Thyroid gland (tissue), 4 donors: ENCODE measurements at regions not wholly inside any gene's neighbourhood (a gene's known extent, or its start where the extent isn't known, plus 50 kb on each side); places are given as distances from the start of the nearest gene placed in this dataset.

Source experiments
- POLR2A ChIP-seq, 2 donors: fragments of 450-650 bp; IDR thresholded peaks; one replicate each; pipeline ENCODE4 v1.6.1; 2017; ENCODE audit warnings: antibody characterized with exemption in 2 of 2, mild to moderate bottlenecking in 2 of 2, moderate library complexity in 1 of 2
- TF ChIP-seq, protein P1 (sequence below), 6 experiments: fragments of 200-600 bp in 3 of 6; fragments of 450-650 bp in 3 of 6; sonication (generic) in 3 of 6; IDR thresholded peaks; one replicate each; pipeline ENCODE4 v1.5.1; 2016 to 2019; ENCODE audit warnings: antibody characterized with exemption in 6 of 6, mild to moderate bottlenecking in 2 of 6, inconsistent platforms in 1 of 6, moderate library complexity in 1 of 6

GRCh38 chr3:147775411-147775810, 366.2 kb downstream of the ZIC1 start:
- TF ChIP-seq, protein P1, sequence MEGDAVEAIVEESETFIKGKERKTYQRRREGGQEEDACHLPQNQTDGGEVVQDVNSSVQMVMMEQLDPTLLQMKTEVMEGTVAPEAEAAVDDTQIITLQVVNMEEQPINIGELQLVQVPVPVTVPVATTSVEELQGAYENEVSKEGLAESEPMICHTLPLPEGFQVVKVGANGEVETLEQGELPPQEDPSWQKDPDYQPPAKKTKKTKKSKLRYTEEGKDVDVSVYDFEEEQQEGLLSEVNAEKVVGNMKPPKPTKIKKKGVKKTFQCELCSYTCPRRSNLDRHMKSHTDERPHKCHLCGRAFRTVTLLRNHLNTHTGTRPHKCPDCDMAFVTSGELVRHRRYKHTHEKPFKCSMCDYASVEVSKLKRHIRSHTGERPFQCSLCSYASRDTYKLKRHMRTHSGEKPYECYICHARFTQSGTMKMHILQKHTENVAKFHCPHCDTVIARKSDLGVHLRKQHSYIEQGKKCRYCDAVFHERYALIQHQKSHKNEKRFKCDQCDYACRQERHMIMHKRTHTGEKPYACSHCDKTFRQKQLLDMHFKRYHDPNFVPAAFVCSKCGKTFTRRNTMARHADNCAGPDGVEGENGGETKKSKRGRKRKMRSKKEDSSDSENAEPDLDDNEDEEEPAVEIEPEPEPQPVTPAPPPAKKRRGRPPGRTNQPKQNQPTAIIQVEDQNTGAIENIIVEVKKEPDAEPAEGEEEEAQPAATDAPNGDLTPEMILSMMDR (IDR thresholded peaks at IDR 0.05) = no peak
- TF ChIP-seq POLR2A (IDR thresholded peaks at IDR 0.05) = no peak
